GM21381 (cell line): ENCODE measurements at regions not wholly inside any gene's neighbourhood (a gene's known extent, or its start where the extent isn't known, plus 50 kb on each side); places are given as distances from the start of the nearest gene placed in this dataset.
"Not testable (repeated sequence)": the region's sequence is repeated elsewhere in the genome, so short reads cannot be mapped to it uniquely, and the experiment has no call there.

Experiments
- ATAC-seq: cut with Tn5 transposase; IDR thresholded peaks from one replicate; pipeline ENCODE4 v1.9.1; 2021; ENCODE audit warnings: mild to moderate bottlenecking, moderate library complexity; ENCODE audit not compliant: unreplicated experiment

DNA sequence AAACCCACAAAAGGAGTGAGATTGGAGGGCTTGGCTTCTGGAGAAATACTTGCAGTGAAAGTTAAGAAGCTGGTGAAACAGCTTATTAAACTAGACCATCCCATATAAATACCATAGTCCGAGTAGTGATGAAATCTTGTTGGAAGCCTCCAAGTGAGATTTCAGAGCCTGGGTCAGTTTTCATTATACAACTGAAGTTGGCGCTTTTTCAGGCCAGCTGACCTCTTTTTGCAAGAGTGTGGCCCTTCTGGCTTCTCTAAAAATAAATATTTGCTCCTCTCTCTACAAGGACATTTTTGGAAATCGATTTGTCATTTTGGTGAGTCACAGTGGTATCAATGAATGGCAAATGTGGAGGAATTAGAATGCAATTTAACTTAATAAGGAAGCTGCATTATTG, 51.2 kb upstream of the THRB start:
- no peak for ATAC-seq

DNA sequence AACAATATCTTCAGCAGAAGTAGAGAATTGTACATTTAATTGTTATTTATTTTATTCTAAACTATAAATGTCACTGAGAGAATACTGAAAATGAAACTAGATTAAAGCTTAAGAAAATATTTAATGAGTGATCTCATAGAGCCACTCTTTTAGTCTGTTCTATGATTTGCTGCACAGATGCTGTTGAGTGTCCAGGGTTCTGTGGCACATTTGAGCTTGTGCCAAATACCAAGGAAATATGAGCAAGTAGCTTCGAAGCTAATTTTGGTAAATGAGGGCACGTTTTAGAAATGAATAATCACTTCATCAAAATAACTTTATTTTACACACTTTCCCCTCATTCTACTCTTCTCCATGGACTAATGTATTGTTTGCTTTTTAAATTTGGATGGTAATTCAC, 53.6 kb upstream of the THRB start:
- ATAC-seq = no peak

DNA sequence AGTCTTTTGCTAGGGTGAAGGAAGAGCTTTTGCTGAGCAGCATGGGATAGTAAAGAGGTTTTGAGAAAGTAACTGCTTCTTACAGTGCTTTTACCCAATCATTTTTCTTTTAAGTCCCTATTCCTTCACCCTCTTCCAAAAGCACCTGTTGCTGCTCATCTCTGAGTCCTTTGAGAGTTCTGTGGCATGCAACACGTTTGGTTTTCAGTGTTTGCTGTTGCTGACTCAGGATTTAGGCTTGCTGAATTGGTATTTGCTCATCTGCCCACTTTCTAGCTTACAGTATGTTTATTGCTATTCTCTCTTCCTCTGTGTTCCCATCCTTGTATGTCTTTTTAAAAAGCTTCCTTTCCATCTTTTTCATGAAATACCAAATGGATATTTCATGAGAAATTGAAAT, 55.9 kb upstream of the THRB start:
- no peak for ATAC-seq

GRCh38 chr3:24551626-24552025, 57.0 kb upstream of the THRB start:
- ATAC-seq = no peak

GRCh38 chr3:24562895-24563294, 68.2 kb upstream of the THRB start:
- peak; percentile 84 for ATAC-seq

GRCh38 chr3:24565053-24565452, 70.4 kb upstream of the THRB start:
- ATAC-seq = no peak

GRCh38 chr3:24565656-24566055, 71.0 kb upstream of the THRB start:
- no peak for ATAC-seq

DNA sequence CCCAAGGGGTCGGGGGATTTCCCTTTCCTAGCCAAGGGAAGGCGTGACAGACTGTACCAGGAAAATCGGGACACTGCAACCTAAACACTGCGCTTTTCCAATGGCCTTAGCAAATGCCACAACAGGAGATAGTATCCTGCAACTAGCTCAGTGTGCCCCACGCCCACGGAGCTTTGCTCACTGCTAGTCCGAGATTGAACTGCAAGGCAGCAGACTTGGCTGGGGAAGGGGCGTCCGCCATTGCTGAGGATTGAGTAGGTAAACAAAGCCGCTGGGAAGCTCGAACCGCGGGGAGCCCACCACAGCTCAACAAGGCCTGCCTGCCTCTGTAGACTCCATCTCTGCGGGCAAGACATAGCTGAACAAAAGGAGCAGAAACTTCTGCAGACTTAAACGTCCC, 72.3 kb upstream of the THRB start:
- no peak for ATAC-seq

GRCh38 chr3:24572409-24572808, 77.8 kb upstream of the THRB start:
- not testable (repeated sequence) for ATAC-seq

- ATAC-seq = no peak
Measured at GRCh38 chr3:24573576-24573975, 78.9 kb upstream of the THRB start.

GRCh38 chr3:24578324-24578723, 83.7 kb upstream of the THRB start:
- no peak for ATAC-seq

- no peak for ATAC-seq
Measured at GRCh38 chr3:24578951-24579421, 84.3 kb upstream of the THRB start.

DNA sequence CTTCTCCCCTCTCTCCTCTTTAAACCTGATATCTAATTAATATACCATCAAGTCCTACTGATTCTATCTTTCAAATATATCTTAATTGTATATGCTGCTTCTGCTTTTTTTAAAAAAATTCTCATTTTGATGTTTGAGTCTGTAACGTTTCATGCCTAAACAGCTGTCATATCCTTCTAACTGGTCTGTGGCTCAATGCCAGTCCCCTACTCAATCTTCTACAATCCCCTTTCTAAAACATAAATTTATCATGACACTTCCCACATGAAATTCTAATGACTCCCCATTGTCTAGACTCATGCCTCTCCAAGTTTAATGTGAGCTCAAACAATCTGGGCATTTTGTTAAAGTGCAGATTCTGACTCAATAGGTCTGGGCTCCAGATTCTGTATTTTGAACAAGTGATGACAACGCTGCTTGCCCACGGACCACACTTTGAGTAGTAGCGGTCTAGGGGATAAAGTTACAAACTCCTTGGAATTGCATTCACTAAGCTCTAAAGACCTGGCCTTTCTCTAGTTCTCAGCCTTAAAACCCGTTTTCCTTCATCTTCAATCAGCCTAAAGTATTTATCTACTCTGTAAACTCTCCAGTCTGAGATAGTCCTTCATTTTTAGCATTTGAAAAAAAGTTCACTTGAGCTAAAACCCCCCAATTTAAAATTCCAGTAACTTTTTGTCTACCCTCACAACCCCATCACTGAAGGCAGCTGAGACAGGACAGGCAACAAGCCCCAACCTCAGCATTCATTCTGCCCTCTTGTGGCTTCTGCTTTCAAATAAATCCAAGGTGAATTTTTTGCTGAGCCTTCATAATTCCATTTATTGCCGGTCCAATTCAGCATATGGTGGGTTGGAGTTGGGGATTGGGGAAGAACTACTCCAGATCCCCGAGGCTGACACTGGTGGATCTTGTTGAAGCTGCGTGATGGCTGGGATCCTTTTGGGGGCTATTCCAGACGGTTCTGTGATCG, 88.1 kb upstream of the THRB start:
- no peak for ATAC-seq

GRCh38 chr3:24586920-24587319, 92.3 kb upstream of the THRB start:
- no peak for ATAC-seq

DNA sequence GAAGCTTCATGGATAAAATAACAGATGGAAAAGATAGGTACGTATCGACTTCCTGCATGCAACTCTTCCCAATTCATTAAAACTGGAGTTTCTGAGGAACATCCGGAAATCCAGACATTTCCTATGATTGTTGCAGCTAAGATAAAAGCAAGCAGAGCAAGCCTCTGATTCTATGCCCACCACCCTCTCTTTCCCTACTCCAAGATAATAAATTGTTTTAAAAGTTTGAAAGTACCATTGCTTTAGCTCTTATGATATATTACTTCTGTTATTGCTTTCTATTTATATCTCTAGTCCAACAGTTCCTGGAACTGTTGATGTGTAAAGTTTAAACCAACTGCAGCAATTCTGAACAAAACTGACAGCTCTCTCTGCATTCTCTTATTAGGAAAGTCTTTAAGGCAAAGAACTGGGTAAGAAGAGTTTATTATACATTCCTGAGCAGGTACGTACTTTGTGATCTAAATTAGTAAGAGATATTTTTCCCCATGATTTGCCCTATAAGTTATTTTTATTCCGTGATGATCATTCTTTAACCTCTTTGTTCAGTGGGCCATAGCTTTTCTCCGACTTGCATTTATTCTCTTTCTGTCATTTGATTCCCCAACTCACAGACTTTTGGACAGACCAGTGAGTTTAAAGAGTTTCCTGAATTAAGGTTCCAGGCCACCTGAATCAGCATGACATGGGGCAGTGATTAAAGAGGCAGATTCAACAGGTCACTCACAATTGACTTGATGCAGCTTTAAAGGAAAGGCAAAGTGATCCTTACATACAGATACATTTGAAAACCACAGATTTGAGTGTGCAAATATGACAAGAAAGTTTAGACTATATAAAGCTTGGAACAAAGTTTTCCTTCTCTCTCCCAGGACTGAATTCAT, 94.2 kb upstream of the THRB start:
- no peak for ATAC-seq

- no peak for ATAC-seq
Measured at GRCh38 chr3:24589513-24589851, 94.8 kb upstream of the THRB start.

GRCh38 chr3:24589931-24590880, 95.6 kb upstream of the THRB start:
- no peak for ATAC-seq

DNA sequence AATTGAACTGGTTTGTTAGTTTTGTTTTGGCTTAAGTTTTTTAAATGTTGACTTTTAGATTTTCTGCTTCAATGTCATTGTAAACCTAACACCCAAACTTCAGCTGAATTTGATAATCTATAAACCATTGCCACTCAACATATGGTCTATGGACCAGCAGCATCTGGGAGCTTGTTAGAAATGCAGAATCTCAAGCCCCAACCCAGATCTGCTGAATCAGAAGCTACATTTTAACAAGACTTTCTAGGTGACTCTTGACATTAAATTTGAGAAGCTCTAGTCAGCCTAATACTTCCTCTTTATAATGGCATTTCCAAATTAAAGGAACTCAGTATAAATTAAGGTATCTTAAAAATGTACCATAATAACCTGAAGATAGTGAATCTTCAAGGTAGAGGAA, 96.5 kb upstream of the THRB start:
- ATAC-seq = no peak

DNA sequence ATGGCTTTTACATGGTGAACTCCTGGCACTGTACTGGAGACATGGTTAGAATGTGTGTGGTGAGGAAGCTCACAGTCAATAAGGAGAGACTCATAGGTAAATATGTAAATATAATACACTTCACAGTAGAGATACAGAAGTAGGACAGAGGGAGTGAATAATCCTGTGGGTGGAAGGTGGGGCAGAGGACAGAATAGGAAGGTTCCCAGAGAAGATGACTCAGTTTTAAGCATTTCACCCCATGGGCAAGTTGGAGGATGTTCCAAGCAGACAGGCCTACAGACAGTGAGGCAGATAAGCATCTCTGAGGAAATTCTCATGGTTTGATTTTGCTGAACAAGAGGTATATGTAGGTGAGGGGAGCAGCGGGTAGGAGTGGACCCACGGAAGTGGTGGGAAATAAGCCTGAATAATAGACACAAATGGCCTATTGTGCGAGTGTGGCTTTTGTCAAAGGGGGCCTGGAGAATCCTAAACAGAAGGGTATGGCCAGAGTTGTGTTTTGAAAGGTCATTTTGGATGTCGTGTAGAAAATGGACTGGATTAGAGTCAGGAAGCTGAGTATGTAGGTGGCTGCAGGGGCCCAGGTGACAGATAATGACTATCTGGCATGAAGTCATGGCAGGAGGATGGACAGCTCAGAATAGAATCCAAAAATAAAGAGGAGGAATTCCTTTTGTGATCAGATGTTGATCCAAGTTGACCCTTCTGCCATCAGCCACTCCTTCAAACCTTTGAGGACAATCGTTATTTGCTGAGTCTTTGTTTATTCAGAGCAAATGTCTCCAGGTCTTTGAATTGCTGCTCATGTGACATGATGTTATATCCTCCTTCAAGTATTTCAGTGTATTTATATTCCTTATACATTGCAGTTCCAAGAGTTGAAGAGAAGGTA, 97.3 kb upstream of the THRB start:
- no peak for ATAC-seq

DNA sequence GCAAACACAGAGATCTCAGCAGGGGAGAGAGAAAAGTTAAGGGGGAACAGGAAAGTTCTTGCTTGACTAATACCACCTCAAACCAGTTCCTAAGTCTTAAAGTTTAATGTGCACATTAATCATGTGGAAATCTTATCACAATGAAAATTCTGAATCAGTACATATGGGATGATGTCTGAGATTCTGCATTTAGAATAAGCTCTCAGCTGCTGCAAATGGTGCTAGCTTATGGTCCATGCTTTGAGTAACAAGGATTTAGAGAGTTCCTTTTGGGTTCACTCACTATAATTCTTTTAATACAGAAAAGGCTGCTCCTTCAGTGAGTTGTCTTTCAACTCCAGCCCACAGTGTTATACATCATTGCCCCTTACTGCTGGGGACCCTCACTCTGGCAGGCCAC, 99.5 kb upstream of the THRB start:
- ATAC-seq = no peak
